Stimulated activated CD8-positive, alpha-beta memory T cell treated with anti-CD3 and anti-CD28 coated beads, Interleukin-7, amount 100 ng/mL, for 4 hours (primary cell): ENCODE measurements at regions not wholly inside any gene's neighbourhood (a gene's known extent, or its start where the extent isn't known, plus 50 kb on each side); places are given as distances from the start of the nearest gene placed in this dataset.

Experiments used
- DNase-seq, 2 donors: peaks; one replicate each; pipeline ENCODE4 v3.0.0-alpha.2; 2020; ENCODE audit warnings: low read depth in 2 of 2

GRCh38 chr1:88351960-88352359 lies 332.1 kb upstream of the PKN2 start:
- no peak for DNase-seq

GRCh38 chr1:88354256-88354655 lies 329.8 kb upstream of the PKN2 start:
- no peak for DNase-seq

- DNase-seq = no peak
These were observed 326.3 kb upstream of the PKN2 start for GRCh38 chr1:88357729-88358128.

- DNase-seq = no peak
These were observed 312.5 kb upstream of the PKN2 start for GRCh38 chr1:88371436-88372023.

- DNase-seq = no peak
These were observed 308.1 kb upstream of the PKN2 start for GRCh38 chr1:88375977-88376376.

GRCh38 chr1:88376421-88376820 lies 307.7 kb upstream of the PKN2 start:
- no peak for DNase-seq

- DNase-seq = no peak
These were observed 305.5 kb upstream of the PKN2 start for GRCh38 chr1:88378560-88378959.

- DNase-seq = no peak
These were observed 289.1 kb upstream of the PKN2 start for GRCh38 chr1:88394958-88395357.

- no peak for DNase-seq
These were observed 285.7 kb upstream of the PKN2 start for GRCh38 chr1:88398338-88398737.

- DNase-seq = no peak
These were observed 284.4 kb upstream of the PKN2 start for GRCh38 chr1:88399690-88400089.

GRCh38 chr1:88401313-88401712 lies 282.8 kb upstream of the PKN2 start:
- DNase-seq = no peak

GRCh38 chr1:88404582-88404981 lies 279.5 kb upstream of the PKN2 start:
- no peak for DNase-seq

- no peak for DNase-seq
These were observed 276.8 kb upstream of the PKN2 start for GRCh38 chr1:88407248-88407647.

GRCh38 chr1:88421997-88422396 lies 262.1 kb upstream of the PKN2 start:
- DNase-seq = no peak

GRCh38 chr1:88433556-88433955 lies 250.5 kb upstream of the PKN2 start:
- no peak for DNase-seq

GRCh38 chr1:88434836-88435235 lies 249.2 kb upstream of the PKN2 start:
- DNase-seq = no peak

GRCh38 chr1:88441022-88441421 lies 243.1 kb upstream of the PKN2 start:
- no peak for DNase-seq

GRCh38 chr1:88451856-88452255 lies 232.2 kb upstream of the PKN2 start:
- no peak for DNase-seq

GRCh38 chr1:88453295-88453694 lies 230.8 kb upstream of the PKN2 start:
- DNase-seq = no peak

GRCh38 chr1:88454781-88455180 lies 229.3 kb upstream of the PKN2 start:
- DNase-seq = no peak

- DNase-seq = no peak
These were observed 228.3 kb upstream of the PKN2 start for GRCh38 chr1:88455621-88456256.

- no peak for DNase-seq
These were observed 226.9 kb upstream of the PKN2 start for GRCh38 chr1:88457197-88457596.

- DNase-seq = no peak
These were observed 223.1 kb upstream of the PKN2 start for GRCh38 chr1:88461007-88461406.

- no peak for DNase-seq
These were observed 222.0 kb upstream of the PKN2 start for GRCh38 chr1:88462096-88462487.
